GM21786 (cell line): ENCODE measurements at regions not wholly inside any gene's neighbourhood (a gene's known extent, or its start where the extent isn't known, plus 50 kb on each side); places are given as distances from the start of the nearest gene placed in this dataset.
"Not testable (repeated sequence)": the region's sequence is repeated elsewhere in the genome, so short reads cannot be mapped to it uniquely, and the experiment has no call there.

Experiments used
- ATAC-seq: cut with Tn5 transposase; IDR thresholded peaks from one replicate; pipeline ENCODE4 v1.9.1; 2021; ENCODE audit not compliant: unreplicated experiment

GRCh38 chr4:187617113-187617512 lies 378.5 kb upstream of the ZFP42 start:
- no peak for ATAC-seq

- ATAC-seq, result no peak
Observed at GRCh38 chr4:187618701-187619281, 376.8 kb upstream of the ZFP42 start.

GRCh38 chr4:187619319-187619718 lies 376.3 kb upstream of the ZFP42 start:
- no peak for ATAC-seq

- ATAC-seq, result no peak
Observed at GRCh38 chr4:187632260-187632995, 363.1 kb upstream of the ZFP42 start.

- no peak for ATAC-seq
Observed at GRCh38 chr4:187633245-187633644, 362.3 kb upstream of the ZFP42 start.

GRCh38 chr4:187656959-187657358 lies 338.6 kb upstream of the ZFP42 start:
- ATAC-seq, result no peak

GRCh38 chr4:187663076-187663475 lies 332.5 kb upstream of the ZFP42 start:
- no peak for ATAC-seq

- ATAC-seq, result no peak
Observed at GRCh38 chr4:187664011-187664410, 331.6 kb upstream of the ZFP42 start.

GRCh38 chr4:187665086-187665485 lies 330.5 kb upstream of the ZFP42 start:
- ATAC-seq, result no peak

- no peak for ATAC-seq
Observed at GRCh38 chr4:187666034-187666433, 329.5 kb upstream of the ZFP42 start.

GRCh38 chr4:187666697-187667494 lies 328.7 kb upstream of the ZFP42 start:
- no peak for ATAC-seq

- no peak for ATAC-seq
Observed at GRCh38 chr4:187668526-187669082, 327.0 kb upstream of the ZFP42 start.

- ATAC-seq, result not testable (repeated sequence)
Observed at GRCh38 chr4:187671521-187671920, 324.1 kb upstream of the ZFP42 start.

GRCh38 chr4:187671958-187672357 lies 323.6 kb upstream of the ZFP42 start:
- ATAC-seq, result not testable (repeated sequence)

- ATAC-seq, result not testable (repeated sequence)
Observed at GRCh38 chr4:187672526-187672925, 323.0 kb upstream of the ZFP42 start.

- ATAC-seq, result no peak
Observed at GRCh38 chr4:187679450-187679849, 316.1 kb upstream of the ZFP42 start.

GRCh38 chr4:187685247-187685646 lies 310.3 kb upstream of the ZFP42 start:
- ATAC-seq, result no peak

- ATAC-seq, result no peak
Observed at GRCh38 chr4:187687697-187688096, 307.9 kb upstream of the ZFP42 start.

- no peak for ATAC-seq
Observed at GRCh38 chr4:187692626-187693025, 302.9 kb upstream of the ZFP42 start.

GRCh38 chr4:187695531-187695930 lies 300.0 kb upstream of the ZFP42 start:
- ATAC-seq, result not testable (repeated sequence)

- ATAC-seq, result no peak
Observed at GRCh38 chr4:187711586-187711985, 284.0 kb upstream of the ZFP42 start.

- no peak for ATAC-seq
Observed at GRCh38 chr4:187714957-187715356, 280.6 kb upstream of the ZFP42 start.
